ENCODE measurements at regions not wholly inside any gene's neighbourhood (a gene's known extent, or its start where the extent isn't known, plus 50 kb on each side); places are given as distances from the start of the nearest gene placed in this dataset.

DNA sequence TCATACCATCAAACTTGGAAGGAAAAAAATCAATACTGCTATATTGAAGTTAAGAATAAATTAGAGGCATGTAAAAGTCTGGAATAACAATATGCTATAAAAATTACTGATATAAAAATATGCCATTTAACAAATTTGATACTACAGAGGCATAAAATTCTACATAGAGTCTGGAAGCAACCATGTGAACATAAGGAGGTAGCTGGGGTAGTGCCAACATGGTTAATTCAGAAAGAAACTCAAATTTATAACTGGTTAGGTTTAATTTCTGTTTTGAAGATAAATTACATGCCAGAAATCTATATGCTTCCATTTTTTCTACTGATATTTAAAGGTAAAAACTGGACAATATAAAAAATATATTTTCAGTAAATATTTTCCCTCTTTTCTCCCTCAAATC, 103.1 kb upstream of the NR4A3 start:
- TF ChIP-seq GATA2 (IDR thresholded peaks at IDR 0.05; ENCODE audit: low read depth, low read length) (no peak), GATA3 (IDR thresholded peaks at IDR 0.05; ENCODE audit: low read depth, low read length) (no peak)
